ENCODE measurements at regions not wholly inside any gene's neighbourhood (a gene's known extent, or its start where the extent isn't known, plus 50 kb on each side); places are given as distances from the start of the nearest gene placed in this dataset.

DNA sequence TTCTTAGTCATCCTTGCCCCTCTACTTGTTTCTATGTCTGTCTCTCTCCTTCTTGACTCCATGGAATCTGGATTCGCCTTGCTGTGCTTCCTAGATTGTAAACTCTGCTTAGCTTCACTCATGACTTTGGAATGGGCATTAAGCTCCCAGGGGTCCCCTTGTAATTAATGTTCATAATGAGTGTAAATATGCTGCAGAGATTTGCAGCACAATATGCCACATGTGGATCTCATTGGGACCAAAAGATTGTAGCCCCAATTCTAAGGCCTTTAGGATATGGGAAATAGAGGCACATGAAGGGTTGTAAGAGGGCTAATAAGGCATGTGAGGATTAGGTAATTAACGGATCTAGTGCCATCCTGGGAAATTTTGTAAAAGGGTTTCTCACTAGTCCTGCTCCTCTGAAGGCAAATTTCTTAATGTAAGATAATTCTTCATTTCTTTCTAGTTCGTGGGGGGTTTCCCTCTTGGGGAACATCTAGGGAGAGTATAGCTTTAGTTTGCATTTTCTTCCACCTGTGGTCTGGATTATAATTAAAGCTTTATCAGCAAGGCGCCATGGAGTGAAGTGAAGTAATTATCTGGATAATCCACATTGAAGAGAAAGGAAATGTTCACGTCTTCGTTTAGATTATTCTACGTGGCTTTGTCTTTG, 659.2 kb upstream of the PLXNA2 start:
- no peak for DNase-seq (ENCODE audit: low spot score)

DNA sequence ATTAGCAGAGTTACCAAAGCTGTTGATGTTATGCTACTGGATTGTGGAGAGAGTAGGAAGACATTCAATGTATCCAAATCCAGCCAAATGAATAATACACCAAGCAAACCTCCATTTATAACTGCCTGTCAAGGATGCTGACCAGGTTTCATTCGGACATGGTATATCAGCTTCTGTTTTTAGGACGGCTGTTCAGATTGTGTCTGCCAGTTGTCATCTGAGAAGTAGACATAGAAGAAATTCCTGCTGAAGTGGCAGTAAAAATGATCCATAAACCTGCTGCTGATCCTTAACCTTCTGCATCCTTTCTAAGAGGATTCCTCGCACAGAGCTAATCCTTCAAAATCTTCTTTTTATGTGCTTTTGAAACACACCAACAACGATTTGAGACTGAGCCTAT, 663.6 kb upstream of the PLXNA2 start:
- no peak for DNase-seq (ENCODE audit: low spot score)

DNA sequence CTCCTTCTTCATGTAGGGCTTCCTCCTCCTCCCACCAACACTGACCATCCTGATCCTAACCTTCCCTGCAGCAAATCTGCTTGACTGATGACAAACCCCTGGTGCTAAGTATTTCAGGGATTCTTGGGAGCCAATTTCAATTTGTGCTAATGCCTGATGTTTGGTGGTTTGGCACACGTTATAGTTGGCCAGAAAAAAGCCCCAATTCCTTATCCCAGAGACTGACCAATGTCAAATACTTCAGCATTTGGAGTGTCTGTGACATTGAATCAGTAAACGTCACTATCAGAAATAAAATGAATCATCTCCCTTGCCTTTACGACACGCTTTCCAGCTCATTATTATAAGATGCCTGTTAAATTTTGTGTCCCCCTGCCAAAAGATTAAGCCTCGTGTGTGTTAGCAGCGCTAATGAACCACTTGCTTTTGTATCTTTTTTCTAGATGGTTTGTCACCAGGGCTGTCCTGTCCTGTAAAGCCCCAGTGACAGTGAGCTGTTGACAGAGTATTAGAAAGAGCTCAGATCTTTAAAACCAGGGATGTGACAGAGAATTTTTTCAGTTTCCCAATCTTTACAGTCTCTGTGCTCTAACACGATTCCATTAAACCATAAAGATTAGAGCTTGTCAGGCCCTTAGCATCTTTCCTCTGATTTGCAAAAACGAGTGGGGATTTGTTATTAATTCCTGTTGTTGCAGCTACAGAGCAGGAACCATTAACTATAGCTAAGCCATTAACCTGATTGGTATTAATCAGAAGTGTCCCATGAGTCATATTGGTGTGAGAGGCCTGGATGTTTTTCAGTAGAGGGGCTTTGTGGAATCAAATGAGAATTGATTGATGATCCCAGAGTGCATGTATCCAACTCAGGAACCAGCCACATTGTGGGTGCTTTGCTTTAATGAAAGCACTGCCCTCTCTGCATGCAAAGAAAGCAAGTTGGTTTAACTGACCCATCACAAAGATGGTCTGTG, 665.1 kb upstream of the PLXNA2 start:
- no peak for DNase-seq (ENCODE audit: low spot score)

DNA sequence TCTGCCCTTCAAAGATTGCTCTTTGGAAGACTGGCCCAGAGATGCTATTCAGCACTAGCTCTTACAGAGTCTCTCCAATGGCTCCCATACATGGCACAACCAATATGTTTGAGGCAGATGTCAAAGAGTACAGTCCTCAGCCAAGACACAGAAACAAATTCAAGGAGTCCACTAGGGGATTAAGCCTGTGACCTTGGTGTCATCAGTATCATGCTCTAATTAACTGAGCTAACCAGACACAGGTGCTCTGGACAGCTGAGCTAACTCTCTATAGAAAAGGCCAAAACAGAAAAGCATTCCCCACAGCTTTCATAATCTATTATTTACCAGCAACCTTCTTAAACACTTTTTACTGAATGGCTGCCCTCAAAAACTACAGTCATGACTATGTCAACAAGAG, 666.0 kb upstream of the PLXNA2 start:
- DNase-seq (ENCODE audit: low spot score) = no peak

DNA sequence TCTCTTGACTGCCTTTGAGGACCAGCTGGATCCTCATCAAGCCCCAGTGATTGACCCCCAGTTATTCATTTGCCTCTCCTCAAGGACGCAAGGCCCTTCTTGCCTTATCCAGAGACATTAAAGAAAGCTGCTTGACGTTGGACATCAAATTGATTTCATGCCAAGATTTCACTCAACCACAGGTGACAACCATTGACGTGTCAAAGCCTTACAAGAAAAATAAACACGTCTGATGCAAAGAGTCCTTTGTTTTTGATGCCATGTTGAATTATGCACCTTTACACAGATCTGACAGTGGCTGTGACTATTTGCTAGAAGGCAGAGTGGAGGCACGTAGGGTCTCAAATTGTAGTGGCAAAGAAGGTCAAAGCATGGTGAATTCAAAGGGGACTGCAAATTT, 666.2 kb upstream of the CAMK1G start:
- DNase-seq (ENCODE audit: low spot score) = no peak

DNA sequence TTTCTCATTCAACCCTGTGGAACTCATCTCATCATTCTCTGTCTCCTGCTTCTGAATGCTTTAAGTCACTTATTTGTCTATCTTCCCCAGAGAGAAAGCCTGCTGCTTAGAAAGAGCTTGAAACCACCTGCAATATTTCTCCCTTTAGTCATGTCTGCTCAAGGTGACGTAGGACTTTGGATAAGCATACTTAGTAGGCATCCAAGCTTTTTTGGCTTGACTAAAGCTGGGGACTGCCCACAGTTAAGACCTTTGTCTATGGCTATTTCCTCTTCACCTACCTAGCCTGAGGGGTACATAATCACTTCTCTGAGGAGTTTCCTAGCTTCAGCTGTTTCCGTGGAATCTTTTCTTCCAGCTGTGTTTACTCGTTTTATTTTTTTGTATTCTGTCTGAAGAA, 665.8 kb upstream of the CAMK1G start:
- no peak for DNase-seq (ENCODE audit: low spot score)

DNA sequence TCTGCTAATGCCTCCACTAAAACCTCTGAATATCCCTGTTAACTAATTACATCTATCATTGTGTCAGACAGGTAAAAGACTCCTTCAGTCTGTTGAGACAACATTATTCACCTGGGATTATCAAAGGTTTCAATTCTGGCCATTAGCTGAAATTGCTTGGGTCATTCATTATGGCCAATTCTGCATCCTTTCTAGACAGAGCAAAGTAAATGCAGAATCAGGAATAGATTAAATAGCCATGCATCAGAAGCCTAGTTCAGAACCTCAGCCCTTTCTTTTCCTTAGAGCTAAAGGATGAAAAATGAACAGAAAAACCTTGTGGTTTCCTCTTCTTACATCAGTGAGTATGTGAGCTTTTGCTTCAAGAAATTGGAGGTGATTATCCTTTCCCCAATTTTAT, 665.4 kb upstream of the CAMK1G start:
- DNase-seq (ENCODE audit: low spot score) = no peak

DNA sequence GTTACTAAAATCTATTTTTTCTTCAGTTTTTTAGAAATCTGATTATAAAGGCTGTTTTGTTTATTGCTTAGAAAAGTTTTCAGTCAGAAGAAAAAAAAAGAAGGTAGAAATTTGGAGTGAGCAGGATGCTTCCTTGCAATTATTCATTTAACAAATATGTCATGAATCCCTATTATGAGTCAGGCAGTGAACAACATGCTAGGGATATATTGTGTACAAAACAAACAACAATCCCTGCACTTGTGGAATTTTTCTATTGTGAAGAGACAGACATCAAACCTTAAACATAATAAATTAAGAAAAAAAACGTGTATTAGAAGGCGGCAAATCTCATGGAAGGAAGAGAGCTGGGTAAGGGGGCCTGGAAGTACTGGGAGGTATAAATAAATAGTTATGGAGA, 664.1 kb upstream of the CAMK1G start:
- DNase-seq (ENCODE audit: low spot score) = no peak

DNA sequence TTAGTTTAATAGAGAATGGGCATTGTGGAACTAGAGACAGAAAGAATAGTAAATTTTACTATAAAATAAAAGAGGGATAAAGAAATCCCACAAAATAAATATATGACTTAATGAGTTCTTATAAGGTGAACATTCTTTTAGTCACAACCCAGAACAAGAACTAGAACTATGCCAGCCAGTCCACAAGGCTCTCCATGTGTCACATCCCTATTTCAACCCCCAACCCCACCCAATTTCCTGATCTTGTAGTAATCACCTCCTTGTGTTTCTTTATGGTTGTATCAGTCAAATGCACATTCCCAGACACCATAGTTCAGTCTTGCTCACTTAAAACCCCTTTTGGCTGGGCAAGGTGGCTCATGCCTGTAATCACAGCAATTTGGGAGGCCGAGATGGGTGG, 662.3 kb upstream of the CAMK1G start:
- no peak for DNase-seq (ENCODE audit: low spot score)

DNA sequence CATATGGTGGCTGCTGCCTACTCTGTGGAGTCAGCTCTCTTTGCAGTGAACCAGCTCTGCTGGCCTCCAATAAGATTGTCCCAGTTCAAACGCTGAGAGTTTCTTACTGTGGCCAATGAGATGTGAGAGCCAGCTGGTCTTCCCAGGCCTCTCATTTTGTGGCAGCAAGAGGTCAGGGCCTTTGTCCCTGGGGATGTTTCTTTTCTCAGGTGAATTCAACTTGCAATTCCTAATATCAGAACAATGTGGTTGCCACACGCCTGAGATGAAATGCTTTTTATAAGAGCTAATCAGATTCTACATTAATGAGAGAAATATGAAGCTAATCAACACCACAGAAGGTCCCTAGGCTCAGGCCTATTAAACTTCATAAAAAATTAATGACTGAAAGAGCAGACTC, 660.1 kb upstream of the CAMK1G start:
- DNase-seq (ENCODE audit: low spot score) = no peak

DNA sequence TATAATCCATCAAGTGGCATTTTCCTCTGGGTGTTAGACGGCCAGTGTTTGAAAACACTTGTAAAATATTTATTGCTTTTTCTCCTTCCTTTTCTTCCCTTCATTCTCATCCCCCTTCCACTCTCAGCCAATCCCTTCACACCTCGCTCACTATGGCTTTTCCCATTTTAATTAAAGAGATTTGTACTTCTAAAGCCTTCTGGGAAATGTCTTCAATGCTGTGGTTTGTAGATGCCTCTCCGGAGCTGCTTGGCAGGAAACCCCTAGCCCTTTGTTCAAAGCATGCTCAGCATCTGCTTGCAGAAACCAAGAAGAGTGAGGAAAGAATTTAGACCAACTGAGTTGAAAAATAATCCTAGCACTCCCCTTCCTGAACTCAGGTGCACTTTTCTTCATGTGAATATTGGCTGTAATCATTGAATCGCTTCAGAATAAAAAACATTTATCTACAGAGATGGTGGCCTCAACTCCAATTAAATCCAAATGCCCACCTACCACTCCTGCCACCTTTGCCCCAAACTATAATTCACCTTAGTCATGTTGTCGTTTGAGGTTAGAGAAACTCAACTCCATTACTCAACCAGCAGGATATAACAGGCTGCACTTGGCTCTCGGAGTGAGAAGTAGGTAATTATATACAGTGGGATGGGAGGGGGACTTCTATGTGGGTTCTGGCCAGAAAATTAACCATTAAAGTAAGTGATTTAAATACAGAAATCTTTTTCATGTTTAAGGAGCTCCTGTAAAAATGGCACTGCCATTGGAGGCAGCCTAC, 659.4 kb upstream of the CAMK1G start:
- no peak for DNase-seq (ENCODE audit: low spot score)

DNA sequence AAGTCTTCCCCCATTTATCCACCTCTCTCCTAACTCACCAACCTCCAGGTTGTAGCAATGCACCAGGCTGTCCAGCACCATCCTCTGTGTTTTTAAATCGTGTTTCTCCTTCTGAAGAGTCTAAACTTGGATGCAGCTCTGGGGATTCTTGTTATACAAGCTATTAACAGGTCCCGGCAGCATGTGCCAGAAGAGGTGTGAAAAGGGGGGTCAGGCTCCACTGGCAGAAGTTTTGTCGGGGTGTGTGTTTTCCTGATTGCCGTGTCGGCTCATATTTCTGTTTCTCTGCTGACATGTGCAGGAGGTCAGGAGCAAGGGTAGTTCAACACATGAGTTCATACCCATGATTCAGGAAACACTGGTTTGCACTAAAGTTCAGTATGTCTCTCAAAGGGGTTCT, 658.6 kb upstream of the CAMK1G start:
- DNase-seq (ENCODE audit: low spot score) = no peak

DNA sequence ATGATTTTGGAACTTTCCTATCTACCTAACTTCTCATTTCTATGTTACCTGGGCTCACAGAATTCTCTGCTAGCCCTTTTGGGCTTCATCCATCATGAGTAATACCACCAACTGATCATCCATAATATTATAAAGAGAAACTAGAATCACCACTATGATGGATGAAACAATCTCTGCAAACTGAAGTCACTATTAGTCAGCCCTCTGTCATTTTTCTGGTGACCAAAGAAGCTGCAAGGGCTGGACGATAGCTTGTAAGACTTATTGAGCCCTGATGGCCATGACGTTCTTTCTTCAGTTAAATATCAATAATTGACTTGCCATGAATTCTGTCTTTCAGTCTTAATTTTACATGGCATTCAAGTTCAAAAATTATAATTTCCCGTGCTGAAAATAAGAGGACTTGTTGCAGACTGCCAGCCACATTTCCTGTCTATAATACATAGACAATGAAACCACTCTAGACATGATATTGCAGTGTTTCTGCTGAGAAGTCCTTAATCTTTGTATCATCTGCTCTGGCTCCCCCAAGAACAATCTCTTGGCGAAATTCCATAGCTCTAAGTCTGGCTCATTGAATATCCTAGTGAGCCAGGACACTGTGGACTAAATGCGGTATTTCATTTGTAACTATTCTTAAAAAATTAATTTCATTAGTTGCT, 655.0 kb upstream of the CAMK1G start:
- no peak for DNase-seq (ENCODE audit: low spot score)

DNA sequence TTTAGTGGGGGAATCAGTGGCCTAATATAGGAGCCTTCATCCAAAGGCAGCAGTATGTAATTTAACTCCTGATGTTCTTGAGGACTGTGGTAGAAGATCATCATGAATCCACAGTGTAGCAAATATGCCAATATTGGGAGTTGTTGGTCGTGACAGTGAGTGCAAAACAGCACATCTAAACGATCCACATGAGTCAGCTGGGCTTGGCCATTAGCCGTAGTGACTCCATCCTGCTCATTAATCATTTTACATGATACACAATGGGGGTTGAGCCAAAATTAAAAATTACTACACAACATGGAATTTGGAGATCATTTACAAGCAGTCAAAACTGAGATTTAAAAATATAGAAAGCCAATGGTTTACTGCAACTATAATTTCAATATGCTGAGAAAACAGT, 653.9 kb upstream of the CAMK1G start:
- DNase-seq (ENCODE audit: low spot score) = no peak

DNA sequence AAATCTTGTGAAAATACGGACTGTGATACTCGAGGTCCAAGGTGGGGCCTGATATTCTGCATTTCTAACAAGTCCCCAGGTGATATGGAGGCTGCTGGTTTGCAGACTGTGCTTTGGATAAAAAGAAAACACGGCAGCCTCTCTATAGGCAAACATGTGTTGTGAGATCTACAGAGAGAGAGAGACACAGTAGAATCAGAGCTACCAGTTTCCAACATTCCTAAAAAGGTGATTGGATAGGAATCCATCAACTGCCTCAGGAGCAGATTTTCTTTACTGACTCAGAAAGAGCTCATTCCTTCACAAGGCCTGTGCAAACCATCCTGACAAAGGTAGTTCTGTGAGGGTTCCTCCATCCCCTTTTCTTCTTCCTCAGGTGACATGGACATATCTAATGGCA, 651.6 kb upstream of the CAMK1G start:
- DNase-seq (ENCODE audit: low spot score) = no peak

DNA sequence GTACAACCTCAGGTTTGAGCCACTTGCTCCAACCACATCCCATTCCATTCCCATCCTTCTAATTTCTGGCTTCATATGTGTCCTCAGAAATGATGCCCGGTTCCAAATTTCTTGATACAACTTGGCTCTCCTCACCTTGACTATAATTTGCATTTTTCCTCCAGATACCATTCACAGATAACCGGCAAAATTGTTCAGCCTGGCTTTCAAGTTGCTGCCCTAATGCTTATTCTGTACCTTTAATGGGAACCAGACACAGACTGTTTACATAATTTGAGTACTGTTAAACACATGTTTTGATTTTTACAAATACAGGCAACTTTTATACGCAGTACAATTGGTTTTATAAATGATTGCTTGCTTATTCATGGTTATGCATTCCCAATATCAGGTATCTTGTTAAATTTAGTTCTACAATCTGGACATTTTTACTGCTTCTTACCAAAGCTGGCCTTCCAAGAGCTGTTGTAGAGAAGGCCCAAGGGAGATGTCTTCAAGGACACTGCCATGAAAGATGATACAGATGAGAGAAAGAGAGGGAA, 649.5 kb upstream of the CAMK1G start:
- no peak for DNase-seq (ENCODE audit: low spot score)

DNA sequence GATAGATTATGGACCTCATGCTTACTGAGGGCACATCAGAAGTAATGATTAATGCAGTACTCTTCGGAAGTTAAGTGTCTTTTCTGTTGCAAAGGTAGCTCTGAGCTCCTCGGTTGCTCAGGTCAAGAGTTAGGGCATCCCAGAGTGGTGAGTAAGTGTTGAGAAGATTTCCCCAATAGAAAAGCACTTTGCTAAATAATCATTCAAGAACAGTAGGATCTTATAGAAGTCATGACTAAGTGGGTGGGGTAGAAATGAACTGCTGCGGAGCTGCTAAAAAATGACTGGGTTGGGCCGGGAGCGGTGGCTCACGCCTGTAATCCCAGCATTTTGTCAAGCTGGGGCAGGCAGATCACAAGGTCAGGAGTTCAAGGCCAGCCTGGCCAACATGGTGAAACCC, 648.6 kb upstream of the CAMK1G start:
- no peak for DNase-seq (ENCODE audit: low spot score)

DNA sequence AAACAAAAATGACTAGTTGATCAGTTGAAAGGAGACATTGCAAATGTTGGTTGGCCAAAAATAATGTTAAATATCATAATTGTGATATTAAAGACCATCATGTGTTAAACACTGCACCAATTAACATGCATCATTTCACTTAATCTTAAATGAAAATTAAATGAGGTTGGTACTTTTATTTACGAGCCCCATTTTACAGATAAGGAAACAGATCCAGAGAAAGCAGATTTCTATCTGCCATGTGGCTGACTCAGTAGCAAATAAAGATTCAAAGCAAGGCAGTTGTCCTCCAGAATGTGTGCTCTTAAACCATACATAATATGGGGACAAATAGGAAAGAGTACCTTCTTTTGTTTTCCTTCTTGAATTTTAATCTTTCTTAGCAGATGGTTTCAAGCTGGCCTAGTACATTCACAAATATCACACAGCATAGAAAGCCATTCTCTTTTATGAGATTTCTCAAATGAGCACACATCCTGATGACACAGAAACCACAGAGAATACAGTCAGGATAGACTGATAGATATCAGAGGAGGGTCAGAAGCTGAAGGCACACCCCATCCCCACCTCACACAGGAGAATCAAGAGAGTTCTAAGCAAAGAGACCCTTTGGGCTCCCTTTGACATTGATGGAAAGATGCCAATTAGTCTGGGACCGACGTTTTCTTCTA, 647.9 kb upstream of the CAMK1G start:
- DNase-seq (ENCODE audit: low spot score) = no peak

DNA sequence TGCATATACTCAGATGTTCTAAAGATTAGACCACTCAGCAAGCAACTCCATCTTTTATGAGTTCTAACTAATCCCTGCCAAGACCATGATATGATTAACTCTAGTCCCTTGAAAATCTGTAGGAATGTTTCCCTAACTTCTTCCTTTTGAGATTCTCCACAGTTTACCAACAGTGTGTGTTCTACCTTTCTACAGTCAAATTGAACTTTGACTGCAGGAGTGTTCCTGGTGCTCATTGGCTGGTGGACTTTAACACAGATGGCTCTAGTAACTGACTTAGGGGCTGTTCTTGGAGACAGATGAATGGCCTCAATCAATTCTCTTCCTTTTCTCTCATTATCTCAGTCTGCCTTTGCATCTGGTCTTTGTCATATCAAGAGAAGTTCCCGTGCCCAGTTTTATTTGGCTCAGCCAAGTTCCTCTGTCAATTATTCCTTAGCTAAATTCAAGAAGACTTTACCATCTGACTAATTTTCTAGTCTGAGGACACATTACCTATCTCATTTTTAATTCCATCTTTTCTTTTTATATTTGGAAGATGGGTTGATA, 643.9 kb upstream of the CAMK1G start:
- DNase-seq (ENCODE audit: low spot score) = no peak

DNA sequence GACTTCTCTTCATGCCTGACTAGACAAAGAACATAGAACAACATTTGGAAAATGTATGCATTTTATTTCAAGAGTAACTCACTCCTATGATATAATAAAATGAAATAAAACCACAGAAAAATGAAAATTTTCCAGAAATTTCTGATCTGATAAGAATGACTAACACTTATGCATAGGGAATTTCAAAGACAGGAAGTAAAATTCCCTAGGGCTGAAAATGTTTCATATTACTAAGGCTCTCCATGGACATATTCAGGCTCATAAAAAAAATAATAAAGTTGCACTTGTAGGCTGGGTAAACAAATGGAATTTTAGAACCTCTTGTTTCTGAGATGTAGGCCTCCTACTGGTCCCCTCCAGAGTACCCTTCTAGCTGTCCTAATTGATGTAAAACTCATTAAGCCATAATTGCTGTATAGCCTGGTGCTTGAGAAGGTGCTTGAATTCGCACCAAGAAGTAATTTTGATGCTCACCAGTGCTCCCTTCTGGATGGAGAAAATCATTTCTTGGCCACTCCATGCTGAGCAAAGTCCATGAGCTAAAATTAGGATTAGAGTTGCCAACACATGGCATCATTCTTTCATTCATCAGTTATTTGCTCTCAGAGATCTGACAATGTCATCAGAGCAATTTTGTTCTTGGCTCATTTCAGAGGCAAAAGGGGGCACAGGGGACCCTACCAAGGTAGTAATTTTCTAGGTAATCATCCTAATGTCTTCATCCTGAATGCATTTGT, 641.0 kb upstream of the CAMK1G start:
- no peak for DNase-seq (ENCODE audit: low spot score)
